Activated CD8-positive, alpha-beta T cell treated with anti-CD3 and anti-CD28 coated beads, Interleukin-2, amount 10 ng/mL, durations not matched to agents 7 days and 5 days (primary cell): ENCODE measurements at regions not wholly inside any gene's neighbourhood (a gene's known extent, or its start where the extent isn't known, plus 50 kb on each side); places are given as distances from the start of the nearest gene placed in this dataset.

Source experiments
- ATAC-seq: fragments of 150-1000 bp; cut with Tn5 transposase; one replicate; pipeline ENCODE4 v1.10.0; 2021; ENCODE audit warnings: moderate library complexity
- CTCF ChIA-PET: fragments of 350-600 bp; sonication (Branson Sonifier 250); formaldehyde crosslinking; loops from one replicate; lab custom pipeline; 2021; ENCODE audit warnings: antibody characterized with exemption; lab: Charles Lee
- POLR2A ChIA-PET: fragments of 350-600 bp; sonication (Branson Sonifier 250); formaldehyde crosslinking; loops from one replicate; lab custom pipeline; 2021; ENCODE audit warnings: antibody characterized with exemption; lab: Charles Lee
- DNase-seq: peaks from one replicate; pipeline ENCODE4 v3.0.0-alpha.2; 2020
- H3K27ac Mint-ChIP-seq: one replicate; pipeline ENCODE4 v1.8.0; 2021; ENCODE audit warnings: mild to moderate bottlenecking, mixed read lengths
- H3K27me3 Mint-ChIP-seq: one replicate; pipeline ENCODE4 v1.8.0; 2021; ENCODE audit warnings: low read depth, mixed read lengths
- H3K36me3 Mint-ChIP-seq: one replicate; pipeline ENCODE4 v1.8.0; 2021; ENCODE audit warnings: low read depth, mixed read lengths
- H3K4me1 Mint-ChIP-seq: one replicate; pipeline ENCODE4 v1.8.0; 2021; ENCODE audit warnings: low read depth, mixed read lengths
- H3K4me3 Mint-ChIP-seq: one replicate; pipeline ENCODE4 v1.8.0; 2021; ENCODE audit warnings: mild to moderate bottlenecking, mixed read lengths
- H3K9me3 Mint-ChIP-seq: one replicate; pipeline ENCODE4 v1.8.0; 2022; ENCODE audit warnings: mixed read lengths; ENCODE audit not compliant: insufficient read depth

DNA sequence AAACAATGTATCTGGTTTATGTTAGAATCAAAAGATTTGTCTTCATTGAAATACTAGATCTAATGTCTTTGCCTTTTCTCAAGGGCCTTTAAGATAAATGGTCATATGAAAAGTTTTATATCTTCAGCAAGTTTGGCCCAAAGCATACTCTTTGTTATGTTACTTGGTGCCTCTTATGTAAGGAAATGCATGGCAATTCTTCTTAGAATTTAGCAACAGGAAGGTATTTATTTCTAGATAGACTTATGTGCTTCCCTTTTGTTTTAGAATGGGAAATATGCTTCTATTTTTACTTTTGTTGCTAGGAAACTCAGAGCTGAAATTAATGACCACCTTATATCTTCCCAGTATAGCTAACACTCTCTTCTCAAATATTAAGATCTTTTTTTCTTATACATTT lies 117.4 kb upstream of the DLX2 start:
- ATAC-seq = no peak
- Mint-ChIP-seq H3K9me3 (no peaks in the 10 kb centered on the region), H3K4me3 (no peak overlapping the region), H3K27ac (no peak overlapping the region), H3K27me3 (peaks cover 2% of the 10 kb centered on the region), H3K36me3 (peaks cover 4% of the 10 kb centered on the region), H3K4me1 (peaks cover 32% of the 10 kb centered on the region)
- POLR2A ChIA-PET = no interaction called here
- CTCF ChIA-PET = no interaction called here
- no peak for DNase-seq

DNA sequence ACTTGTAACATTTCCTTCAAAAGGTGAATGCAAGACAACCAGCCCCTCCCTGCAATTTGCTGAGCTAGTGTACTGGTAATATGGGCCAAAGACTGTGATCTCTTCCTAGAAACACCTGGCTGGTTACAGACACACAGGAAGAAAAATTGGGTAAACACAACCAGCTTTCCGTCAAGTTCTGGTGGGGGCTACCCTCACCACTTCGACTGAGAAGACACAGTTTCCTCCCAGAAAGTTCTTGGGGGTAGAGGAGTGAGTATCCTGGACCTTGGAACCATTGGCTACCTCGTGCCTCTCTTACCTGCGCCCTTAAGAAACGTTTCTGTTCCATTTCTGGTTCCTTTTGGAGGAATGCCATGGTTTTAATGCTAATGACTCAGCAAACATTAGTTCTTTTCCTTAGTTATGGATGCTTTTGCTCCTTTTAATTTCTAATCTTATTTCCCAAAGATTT lies 120.9 kb upstream of the DLX2 start:
- Mint-ChIP-seq H3K9me3 (no peaks in the 10 kb centered on the region), H3K4me3 (no peak overlapping the region), H3K4me1 (peaks cover 47% of the 10 kb centered on the region), H3K27me3 (peaks cover 3% of the 10 kb centered on the region), H3K27ac (peak overlapping the region; percentile 67), H3K36me3 (peaks cover 4% of the 10 kb centered on the region)
- DNase-seq (peak; percentile 47), ATAC-seq (peak; percentile 58)
- ChIA-PET POLR2A (no interaction called here), CTCF (interaction anchor here (0.9 to 1.5 kb wide), 2 partner anchors 23 to 238 kb away, joined by 3 to 4 read pairs; no protein-coding TSS in a partner anchor)

GRCh38 chr2:172225786-172226185 lies 123.1 kb upstream of the DLX2 start:
- CTCF ChIA-PET = interaction anchor here (0.6 to 2.9 kb wide), 2 partner anchors 93 to 237 kb away, joined by 3 to 8 read pairs; no protein-coding TSS in a partner anchor
- DNase-seq (no peak), ATAC-seq (no peak)
- POLR2A ChIA-PET = no interaction called here
- peaks cover 4% of the 10 kb centered on the region for H3K36me3 Mint-ChIP-seq
- H3K27me3 Mint-ChIP-seq = peaks cover 8% of the 10 kb centered on the region
- peaks cover 44% of the 10 kb centered on the region for H3K4me1 Mint-ChIP-seq
- no peak overlapping the region for H3K27ac Mint-ChIP-seq
- H3K9me3 Mint-ChIP-seq = no peaks in the 10 kb centered on the region
- no peak overlapping the region for H3K4me3 Mint-ChIP-seq

- H3K4me1 Mint-ChIP-seq = peaks cover 44% of the 10 kb centered on the region
- CTCF ChIA-PET = interaction anchor here (2.9 kb wide), 1 partner anchor 236 kb away, joined by 8 read pairs; no protein-coding TSS in a partner anchor
- peaks cover 12% of the 10 kb centered on the region for H3K27me3 Mint-ChIP-seq
- POLR2A ChIA-PET = no interaction called here
- ATAC-seq (peak; percentile 57), DNase-seq (peak; percentile 55)
- peaks cover 4% of the 10 kb centered on the region for H3K36me3 Mint-ChIP-seq
- H3K9me3 Mint-ChIP-seq = no peaks in the 10 kb centered on the region
- no peak overlapping the region for H3K27ac Mint-ChIP-seq
- H3K4me3 Mint-ChIP-seq = no peak overlapping the region
Measured at GRCh38 chr2:172226244-172227061, 123.8 kb upstream of the DLX2 start.

- Mint-ChIP-seq H3K36me3 (peaks cover 4% of the 10 kb centered on the region), H3K27me3 (peaks cover 20% of the 10 kb centered on the region), H3K4me3 (no peak overlapping the region), H3K9me3 (no peaks in the 10 kb centered on the region), H3K27ac (no peak overlapping the region), H3K4me1 (peaks cover 42% of the 10 kb centered on the region)
- no peak for DNase-seq
- ATAC-seq = no peak
- ChIA-PET CTCF (interaction anchor here (2.9 kb wide), 1 partner anchor 235 kb away, joined by 8 read pairs; no protein-coding TSS in a partner anchor), POLR2A (no interaction called here)
Measured at GRCh38 chr2:172227719-172228118, 125.0 kb upstream of the DLX2 start.

DNA sequence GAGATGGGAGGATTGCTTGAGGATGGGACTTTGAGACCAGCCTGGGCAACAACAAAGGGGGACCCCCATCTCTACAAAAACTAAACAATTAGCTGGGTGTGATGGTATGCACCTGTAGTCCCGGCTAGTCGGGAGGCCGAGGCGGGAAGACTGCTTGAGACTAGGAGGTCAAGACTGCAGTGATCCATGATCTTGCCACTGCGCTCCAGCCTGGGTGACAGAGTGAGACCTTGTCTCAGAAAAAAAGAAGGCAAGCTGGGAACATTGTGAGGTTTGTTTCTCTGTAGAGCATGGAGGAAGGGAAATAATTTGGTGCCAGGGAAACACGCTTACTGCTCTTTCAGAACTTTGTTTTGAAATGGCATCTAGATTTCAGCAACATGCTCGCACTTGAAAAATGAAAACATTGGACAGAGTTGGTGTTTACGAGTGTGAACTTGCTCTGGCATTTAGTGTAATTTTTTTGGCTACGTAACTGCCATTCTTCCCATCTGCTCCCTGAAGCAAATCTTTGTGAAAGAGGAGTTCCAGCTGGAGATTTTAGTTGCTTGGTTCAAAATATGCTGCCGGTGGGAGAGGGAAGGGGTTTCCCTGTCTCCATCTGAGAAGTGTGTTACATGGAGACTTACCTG lies 125.6 kb upstream of the DLX2 start:
- H3K27me3 Mint-ChIP-seq = peaks cover 26% of the 10 kb centered on the region
- H3K4me3 Mint-ChIP-seq = no peak overlapping the region
- H3K27ac Mint-ChIP-seq = no peak overlapping the region
- peaks cover 4% of the 10 kb centered on the region for H3K36me3 Mint-ChIP-seq
- no peaks in the 10 kb centered on the region for H3K9me3 Mint-ChIP-seq
- ChIA-PET POLR2A (no interaction called here), CTCF (interaction anchor here (2.9 kb wide), 1 partner anchor 234 kb away, joined by 8 read pairs; no protein-coding TSS in a partner anchor)
- peaks cover 36% of the 10 kb centered on the region for H3K4me1 Mint-ChIP-seq
- ATAC-seq (no peak), DNase-seq (no peak)

DNA sequence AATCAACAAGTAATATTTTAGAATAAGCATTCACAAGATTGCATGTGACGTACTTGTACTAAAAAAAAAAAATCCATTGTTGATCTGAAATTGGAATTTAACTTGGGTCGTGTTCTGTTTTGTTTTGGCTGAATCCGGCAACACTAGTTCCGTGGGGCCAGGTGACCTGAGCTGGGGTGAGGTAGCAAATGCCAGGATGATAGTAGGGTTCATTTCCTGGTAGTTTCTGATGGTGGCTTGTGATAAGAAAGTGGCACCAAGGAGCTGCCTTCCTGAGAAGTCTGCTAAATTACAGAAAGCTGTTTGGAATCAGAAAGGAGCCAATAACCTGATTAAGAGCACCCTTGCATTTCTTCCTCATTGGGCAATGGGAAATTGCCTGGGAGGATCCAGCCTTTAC lies 126.4 kb upstream of the DLX2 start:
- ChIA-PET CTCF (interaction anchor here (0.7 kb wide), 1 partner anchor 28 kb away, joined by 3 read pairs; no protein-coding TSS in a partner anchor), POLR2A (no interaction called here)
- H3K36me3 Mint-ChIP-seq = peaks cover 3% of the 10 kb centered on the region
- H3K4me3 Mint-ChIP-seq = no peak overlapping the region
- no peaks in the 10 kb centered on the region for H3K9me3 Mint-ChIP-seq
- no peak for DNase-seq
- H3K27ac Mint-ChIP-seq = no peak overlapping the region
- H3K27me3 Mint-ChIP-seq = peaks cover 34% of the 10 kb centered on the region
- no peak for ATAC-seq
- H3K4me1 Mint-ChIP-seq = peaks cover 32% of the 10 kb centered on the region

- ATAC-seq (no peak), DNase-seq (no peak)
- ChIA-PET CTCF (no interaction called here), POLR2A (no interaction called here)
- Mint-ChIP-seq H3K27ac (no peak overlapping the region), H3K4me3 (no peak overlapping the region), H3K36me3 (no peaks in the 10 kb centered on the region), H3K9me3 (no peaks in the 10 kb centered on the region), H3K27me3 (peaks cover 47% of the 10 kb centered on the region), H3K4me1 (peaks cover 37% of the 10 kb centered on the region)
Measured at GRCh38 chr2:172230332-172230888, 127.7 kb upstream of the DLX2 start.

- ChIA-PET POLR2A (no interaction called here), CTCF (interaction anchor here (0.7 kb wide), 1 partner anchor 231 kb away, joined by 4 read pairs; no protein-coding TSS in a partner anchor)
- Mint-ChIP-seq H3K27me3 (peaks cover 50% of the 10 kb centered on the region), H3K36me3 (no peaks in the 10 kb centered on the region), H3K4me3 (no peak overlapping the region), H3K27ac (no peak overlapping the region), H3K4me1 (peaks cover 38% of the 10 kb centered on the region), H3K9me3 (no peaks in the 10 kb centered on the region)
- no peak for DNase-seq
- ATAC-seq = no peak
Measured at GRCh38 chr2:172230889-172231401, 128.2 kb upstream of the DLX2 start.

DNA sequence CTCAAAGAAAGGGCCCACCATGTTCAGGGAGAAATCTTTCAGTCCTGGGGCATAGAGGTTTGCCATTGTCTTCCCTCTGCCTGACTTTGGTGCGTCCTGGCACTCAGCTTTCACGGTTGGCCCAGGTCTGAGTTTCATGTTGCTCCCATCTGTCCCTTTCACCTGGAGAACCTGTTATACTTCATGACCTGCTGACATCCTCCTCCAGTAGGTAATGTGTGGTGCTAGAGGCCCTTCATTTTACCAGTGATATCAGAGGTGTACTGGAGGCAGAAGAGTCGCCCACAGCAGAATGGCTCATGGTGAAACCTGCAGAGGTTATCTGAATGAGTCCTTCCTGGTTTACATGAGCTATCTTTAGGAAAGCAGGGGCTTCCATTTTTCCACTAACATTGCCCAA lies 128.8 kb upstream of the DLX2 start:
- ChIA-PET CTCF (interaction anchor here (0.7 kb wide), 1 partner anchor 230 kb away, joined by 4 read pairs; no protein-coding TSS in a partner anchor), POLR2A (no interaction called here)
- peaks cover 35% of the 10 kb centered on the region for H3K4me1 Mint-ChIP-seq
- H3K27ac Mint-ChIP-seq = no peak overlapping the region
- no peak for ATAC-seq
- DNase-seq = no peak
- no peak overlapping the region for H3K4me3 Mint-ChIP-seq
- no peaks in the 10 kb centered on the region for H3K36me3 Mint-ChIP-seq
- peaks cover 55% of the 10 kb centered on the region for H3K27me3 Mint-ChIP-seq
- H3K9me3 Mint-ChIP-seq = no peaks in the 10 kb centered on the region

GRCh38 chr2:172232708-172233396 lies 130.2 kb upstream of the DLX2 start:
- H3K27me3 Mint-ChIP-seq = peaks cover 62% of the 10 kb centered on the region

More at GRCh38 chr2:172232708-172233396, 130.2 kb upstream of the DLX2 start:
- Mint-ChIP-seq H3K9me3 (no peaks in the 10 kb centered on the region), H3K4me1 (peaks cover 33% of the 10 kb centered on the region), H3K36me3 (no peaks in the 10 kb centered on the region), H3K4me3 (no peak overlapping the region), H3K27ac (no peak overlapping the region)
- no peak for DNase-seq
- ATAC-seq = no peak
- CTCF ChIA-PET = interaction anchor here (0.8 kb wide), 1 partner anchor 229 kb away, joined by 3 read pairs; no protein-coding TSS in a partner anchor
- POLR2A ChIA-PET = no interaction called here
